ENCODE measurements at regions not wholly inside any gene's neighbourhood (a gene's known extent, or its start where the extent isn't known, plus 50 kb on each side); places are given as distances from the start of the nearest gene placed in this dataset.

DNA sequence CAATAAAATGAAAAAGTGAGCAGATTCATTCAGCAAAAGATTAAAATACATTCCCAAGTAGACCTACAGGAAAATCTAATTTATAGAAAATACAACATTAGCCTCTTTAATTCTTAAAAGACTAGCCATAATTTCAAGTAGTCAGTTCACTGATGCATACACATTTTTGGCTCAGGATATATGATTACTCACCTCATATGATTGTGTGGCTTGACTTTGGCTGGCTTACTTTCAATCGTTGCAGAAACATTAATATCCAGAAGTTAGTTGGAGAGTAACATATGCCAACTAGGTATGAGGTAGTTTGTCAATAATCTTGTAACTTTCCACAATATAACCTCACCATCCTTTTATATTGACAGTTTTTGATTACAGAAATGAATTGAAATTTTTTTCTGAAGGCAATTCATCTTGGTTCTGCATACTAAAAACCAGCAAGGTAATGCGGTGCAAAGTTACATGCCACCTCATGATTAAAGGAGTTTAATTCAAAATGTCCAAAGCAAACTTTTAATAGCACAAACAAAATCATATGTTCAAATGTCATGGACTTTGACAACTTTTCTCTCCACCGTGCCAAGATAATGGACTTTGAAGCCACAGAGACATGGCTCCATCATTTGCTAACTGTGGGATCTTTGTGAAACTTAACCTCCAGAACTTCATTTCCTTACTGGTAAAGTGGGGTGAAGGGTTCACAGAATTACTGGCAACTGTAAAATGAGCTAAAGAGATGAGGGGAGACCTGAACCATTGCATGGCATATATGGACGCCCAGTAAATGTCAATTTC is 76.6 kb upstream of the PAM start:
- TF ChIP-seq CTCF (IDR thresholded peaks at IDR 0.05): no peak
- TF ChIP-seq POLR2A (IDR thresholded peaks at IDR 0.05): no peak
